GM12878 (cell line): ENCODE measurements at regions not wholly inside any gene's neighbourhood (a gene's known extent, or its start where the extent isn't known, plus 50 kb on each side); places are given as distances from the start of the nearest gene placed in this dataset.

Source experiments
- ATAC-seq: fragments of 200-7000 bp; cut with Tn5 transposase; 3 replicates; pipeline ENCODE4 v1.9.1; 2020; ENCODE audit warnings: mild to moderate bottlenecking, moderate library complexity
- BruUV-seq: library from RNA; stranded (reverse); fragments of 400-500 nt; replicated peaks from 2 replicates; lab custom pipeline; 2021; lab: Mats Ljungman, UMichigan
- CTCF ChIA-PET: fragments of 300-600 bp; sonication (Branson Sonifier 250); formaldehyde crosslinking; extraction: SDS; loops from one replicate; lab custom pipeline; 2021; ENCODE audit warnings: inconsistent platforms; lab: Yijun Ruan, JAX
- POLR2A ChIA-PET: fragments of 350-600 bp; formaldehyde crosslinking; extraction: SDS; loops from one replicate; lab custom pipeline; 2021; ENCODE audit warnings: inconsistent platforms; lab: Charles Lee
- RAD21 ChIA-PET: fragments of 300-600 bp; sonication (Branson Sonifier 250); formaldehyde crosslinking; loops from one replicate; lab custom pipeline; 2023; ENCODE audit warnings: antibody characterized with exemption; ENCODE audit not compliant: unreplicated experiment; lab: Charles Lee
- SMC1A ChIA-PET: fragments of 300-600 bp; sonication (Branson Sonifier 250); formaldehyde crosslinking; loops from one replicate; lab custom pipeline; 2023; ENCODE audit not compliant: unreplicated experiment, uncharacterized antibody; lab: Charles Lee
- DNase-seq: peaks from one replicate; pipeline ENCODE4 v3.0.0-alpha.2; 2011; ENCODE audit warnings: low read depth, low spot score
- FAIRE-seq: peaks from 3 replicates; lab custom pipeline; 2011; peaks lifted over from hg19 to GRCh38; lab: Jason Lieb, UNC
- H2AFZ ChIP-seq: 2 replicates; pipeline ENCODE4 v1.6.0; 2011; ENCODE audit warnings: low read depth, low read length, control low read depth; ENCODE audit not compliant: control insufficient read depth
- H3K27ac ChIP-seq: 2 replicates; pipeline ENCODE4 v1.5.1; 2011; ENCODE audit warnings: control low read depth; ENCODE audit not compliant: control insufficient read depth, insufficient read depth
- H3K27me3 ChIP-seq, 2 experiments: replicated peaks in 1 of 2; 2 replicates each; pipeline versions ENCODE4 v1.6.0 to v1.6.1; 2011; ENCODE audit warnings: low read length in 1 of 2; ENCODE audit not compliant: control insufficient read depth in 2 of 2, insufficient read depth in 2 of 2
- H3K36me3 ChIP-seq, 2 experiments: 2 replicates each; pipeline ENCODE4 v1.5.1; 2011; ENCODE audit warnings: low read length in 1 of 2; ENCODE audit not compliant: control insufficient read depth in 2 of 2, insufficient read depth in 2 of 2
- H3K4me1 ChIP-seq: 2 replicates; pipeline ENCODE4 v1.6.1; 2011; ENCODE audit warnings: mild to moderate bottlenecking, low read length, moderate library complexity, mixed read lengths; ENCODE audit not compliant: control insufficient read depth, insufficient read depth
- H3K4me2 ChIP-seq: 2 replicates; pipeline ENCODE4 v1.6.0; 2011; ENCODE audit warnings: control low read depth; ENCODE audit not compliant: control insufficient read depth, insufficient read depth
- H3K4me3 ChIP-seq: fragments of 200-600 bp; sonication (generic); 2 replicates; pipeline ENCODE4 v1.5.1; 2016
- H3K79me2 ChIP-seq: 2 replicates; pipeline ENCODE4 v1.6.0; 2011; ENCODE audit warnings: low read length; ENCODE audit not compliant: control insufficient read depth, insufficient read depth
- H3K9ac ChIP-seq: 2 replicates; pipeline ENCODE4 v1.8.0; 2011; ENCODE audit warnings: low read length, control low read depth, mixed read lengths; ENCODE audit not compliant: control insufficient read depth, insufficient read depth
- H3K9me3 ChIP-seq: replicated peaks from 3 replicates; pipeline ENCODE4 v1.5.1; 2011; ENCODE audit warnings: mild to moderate bottlenecking, low read length; ENCODE audit not compliant: control insufficient read depth, insufficient read depth
- H4K20me1 ChIP-seq: 2 replicates; pipeline ENCODE4 v1.6.0; 2011; ENCODE audit not compliant: control insufficient read depth, insufficient read depth
- CHD1 ChIP-seq: IDR thresholded peaks from 2 replicates; pipeline ENCODE4 v1.6.1; 2012; ENCODE audit warnings: low read depth, low read length, improper control_type of control experiment
- CREB1 ChIP-seq: IDR thresholded peaks from 2 replicates; pipeline ENCODE4 v1.6.1; 2012; ENCODE audit warnings: low read depth, mild to moderate bottlenecking, inconsistent platforms
- E2F8 ChIP-seq: fragments of 450-650 bp; IDR thresholded peaks from 2 replicates; pipeline ENCODE4 v1.6.1; 2018; ENCODE audit warnings: mild to moderate bottlenecking, low read depth, moderate library complexity; ENCODE audit not compliant: partially characterized antibody
- ESRRA ChIP-seq: IDR thresholded peaks from 2 replicates; pipeline ENCODE4 v1.6.1; 2012; ENCODE audit warnings: mild to moderate bottlenecking, low read length, improper control_type of control experiment
- FOS ChIP-seq: IDR thresholded peaks from 3 replicates; pipeline ENCODE4 v1.6.1; 2011; ENCODE audit warnings: borderline replicate concordance; ENCODE audit not compliant: insufficient read length; ENCODE audit errors: extremely low read depth
- IKZF2 ChIP-seq, 2 experiments: fragments of 450-650 bp; IDR thresholded peaks; 2 replicates each; pipeline ENCODE4 v1.6.1; 2017; ENCODE audit warnings: mild to moderate bottlenecking in 2 of 2, moderate library complexity in 2 of 2
- MTA3 ChIP-seq: IDR thresholded peaks from 2 replicates; pipeline ENCODE4 v1.6.1; 2012; ENCODE audit warnings: low read length, inconsistent platforms, borderline replicate concordance
- NFYB ChIP-seq: IDR thresholded peaks from 2 replicates; pipeline ENCODE4 v1.6.1; 2011; ENCODE audit warnings: low read depth, mild to moderate bottlenecking, low read length, improper control_type of control experiment, moderate library complexity; ENCODE audit not compliant: insufficient read depth
- PAX8 ChIP-seq: fragments of 450-650 bp; IDR thresholded peaks from 2 replicates; pipeline ENCODE4 v1.6.1; 2017; ENCODE audit warnings: mild to moderate bottlenecking, moderate library complexity
- PKNOX1 ChIP-seq: fragments of 450-650 bp; IDR thresholded peaks from 2 replicates; pipeline ENCODE4 v1.6.1; 2016; ENCODE audit warnings: mild to moderate bottlenecking
- POLR2A ChIP-seq: IDR thresholded peaks from 2 replicates; pipeline ENCODE4 v1.6.1; 2011; ENCODE audit warnings: low read depth, mild to moderate bottlenecking, low read length
- POLR2AphosphoS2 ChIP-seq: IDR thresholded peaks from 2 replicates; pipeline ENCODE4 v1.6.1; 2011; ENCODE audit warnings: low read depth, mild to moderate bottlenecking, low read length, improper control_type of control experiment, moderate library complexity
- SMAD1 ChIP-seq: fragments of 450-650 bp; IDR thresholded peaks from 2 replicates; pipeline ENCODE4 v1.6.1; 2018; ENCODE audit warnings: mild to moderate bottlenecking, low read depth; ENCODE audit not compliant: partially characterized antibody
- ZBTB40 ChIP-seq: fragments of 450-650 bp; IDR thresholded peaks from 2 replicates; pipeline ENCODE4 v1.6.1; 2016; ENCODE audit warnings: mild to moderate bottlenecking, moderate library complexity, borderline replicate concordance
- WGBS: methylation state at CpG from one replicate; pipeline ENCODE4 v1.1.6; 2016; ENCODE audit warnings: low lambda C conversion rate; ENCODE audit not compliant: insufficient replicate concordance, insufficient coverage; ENCODE audit errors: missing lambda C conversion rate; 5-methylcytosine and 5-hydroxymethylcytosine counted together
- in situ Hi-C: fragments of 300-500 bp; cut with MboI; formaldehyde crosslinking; loops from 9 replicates; pipeline ENCODE4 v1.14.3; 2018; ENCODE audit warnings: mixed read lengths
- intact Hi-C: fragments of 100-400 bp; cut with micrococcal nuclease; formaldehyde crosslinking; loops from one replicate; pipeline ENCODE4 v1.14.2; 2022; ENCODE audit not compliant: unreplicated experiment

- TF ChIP-seq POLR2AphosphoS2 (no peak), PAX8 (no peak), NFYB (no peak)
These were observed 515.0 kb downstream of the TMEM114 start (continued) for GRCh38 chr16:8075271-8075670.

GRCh38 chr16:8070506-8070905 lies 519.8 kb downstream of the TMEM114 start:
- Histone ChIP-seq H3K9ac (no peak overlapping the region), H3K79me2 (no peaks in the 10 kb centered on the region), H3K4me3 (no peak overlapping the region), H3K4me1 (no peaks in the 10 kb centered on the region), H3K27ac (no peak overlapping the region)
- CTCF ChIA-PET = no interaction called here
- WGBS = 30% methylated on average over 2 of the region's 2 CpGs
- no peak for DNase-seq
- no peak for ATAC-seq
- TF ChIP-seq PKNOX1 = no peak
- no peak for TF ChIP-seq SMAD1
- TF ChIP-seq POLR2A = no peak
- TF ChIP-seq MTA3 = no peak
- no peak for TF ChIP-seq ESRRA
- TF ChIP-seq CREB1 = no peak
- no peak for TF ChIP-seq IKZF2 (IDR thresholded peaks at IDR 0.05)
- TF ChIP-seq ZBTB40 = no peak
- TF ChIP-seq E2F8 = no peak
- TF ChIP-seq CHD1 = no peak
- no peak for TF ChIP-seq FOS
- TF ChIP-seq, all 136 proteins: peak for 0
- Histone ChIP-seq H3K36me3 (no peaks in the 10 kb centered on the region), H3K27me3 (no peaks in the 10 kb centered on the region), H3K4me2 (no peak overlapping the region), H4K20me1 (no peaks in the 10 kb centered on the region), H2AFZ (no peak overlapping the region), H3K9me3 (no peaks in the 10 kb centered on the region)
- RAD21 ChIA-PET = no interaction called here
- POLR2A ChIA-PET = no interaction called here
- no TSS peak for BruUV-seq
- SMC1A ChIA-PET = interaction anchor here (1.7 kb wide), 1 partner anchor 9 kb away, joined by 3 read pairs; no protein-coding TSS in a partner anchor
- in situ Hi-C loops (no loop called here), intact Hi-C loops (no loop called here)
- FAIRE-seq = no peak
